ENCODE measurements at regions not wholly inside any gene's neighbourhood (a gene's known extent, or its start where the extent isn't known, plus 50 kb on each side); places are given as distances from the start of the nearest gene placed in this dataset.

DNA sequence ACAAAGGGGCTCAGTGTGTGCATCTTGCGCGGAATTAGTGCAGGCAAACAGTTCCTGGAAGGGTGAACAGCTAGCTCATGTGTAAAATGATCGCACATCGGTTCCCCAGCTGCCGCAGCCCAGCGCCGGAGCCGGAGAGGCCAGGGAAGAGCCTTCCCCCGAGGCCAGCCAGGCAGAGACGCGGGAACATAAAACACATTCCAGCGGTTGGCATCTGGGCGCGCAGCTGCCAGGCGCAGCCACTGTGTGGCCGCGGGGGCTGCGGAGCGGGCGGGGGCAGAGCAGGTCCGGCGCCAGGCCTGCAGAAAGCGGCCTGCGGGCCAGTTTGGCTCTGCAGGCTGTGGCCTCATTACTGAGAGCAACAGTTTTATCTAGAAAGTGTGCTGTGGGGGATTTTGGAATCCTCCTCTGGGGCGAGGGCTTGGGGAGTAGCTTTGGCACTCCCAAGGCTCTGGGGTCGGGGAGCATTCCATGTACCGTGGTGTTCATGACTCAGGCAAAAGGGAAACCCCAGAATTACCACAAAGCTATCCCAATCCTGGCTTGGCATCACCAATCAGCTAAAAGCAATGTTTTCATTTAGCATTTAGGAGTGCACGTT, 74.3 kb downstream of the SAMD9 start:
- no peaks in the 10 kb centered on the region for H3K27me3 ChIP-seq
- TF ChIP-seq, protein P1, sequence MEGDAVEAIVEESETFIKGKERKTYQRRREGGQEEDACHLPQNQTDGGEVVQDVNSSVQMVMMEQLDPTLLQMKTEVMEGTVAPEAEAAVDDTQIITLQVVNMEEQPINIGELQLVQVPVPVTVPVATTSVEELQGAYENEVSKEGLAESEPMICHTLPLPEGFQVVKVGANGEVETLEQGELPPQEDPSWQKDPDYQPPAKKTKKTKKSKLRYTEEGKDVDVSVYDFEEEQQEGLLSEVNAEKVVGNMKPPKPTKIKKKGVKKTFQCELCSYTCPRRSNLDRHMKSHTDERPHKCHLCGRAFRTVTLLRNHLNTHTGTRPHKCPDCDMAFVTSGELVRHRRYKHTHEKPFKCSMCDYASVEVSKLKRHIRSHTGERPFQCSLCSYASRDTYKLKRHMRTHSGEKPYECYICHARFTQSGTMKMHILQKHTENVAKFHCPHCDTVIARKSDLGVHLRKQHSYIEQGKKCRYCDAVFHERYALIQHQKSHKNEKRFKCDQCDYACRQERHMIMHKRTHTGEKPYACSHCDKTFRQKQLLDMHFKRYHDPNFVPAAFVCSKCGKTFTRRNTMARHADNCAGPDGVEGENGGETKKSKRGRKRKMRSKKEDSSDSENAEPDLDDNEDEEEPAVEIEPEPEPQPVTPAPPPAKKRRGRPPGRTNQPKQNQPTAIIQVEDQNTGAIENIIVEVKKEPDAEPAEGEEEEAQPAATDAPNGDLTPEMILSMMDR (IDR thresholded peaks at IDR 0.05), result no peak
- H3K4me3 ChIP-seq, result no peak overlapping the region
- intact Hi-C loops (cut with DNase I), result no loop called here
- no peaks in the 10 kb centered on the region for H3K36me3 ChIP-seq
- WGBS (ENCODE audit: insufficient coverage, low coverage, low lambda C conversion rate, missing lambda C conversion rate), result 24% methylated on average over 9 of the region's 28 CpGs
- ATAC-seq, result no peak
- no peak for DNase-seq
- H3K9me3 ChIP-seq, result no peaks in the 10 kb centered on the region
- H3K4me1 ChIP-seq, result no peaks in the 10 kb centered on the region
- H3K27ac ChIP-seq, result no peak overlapping the region

DNA sequence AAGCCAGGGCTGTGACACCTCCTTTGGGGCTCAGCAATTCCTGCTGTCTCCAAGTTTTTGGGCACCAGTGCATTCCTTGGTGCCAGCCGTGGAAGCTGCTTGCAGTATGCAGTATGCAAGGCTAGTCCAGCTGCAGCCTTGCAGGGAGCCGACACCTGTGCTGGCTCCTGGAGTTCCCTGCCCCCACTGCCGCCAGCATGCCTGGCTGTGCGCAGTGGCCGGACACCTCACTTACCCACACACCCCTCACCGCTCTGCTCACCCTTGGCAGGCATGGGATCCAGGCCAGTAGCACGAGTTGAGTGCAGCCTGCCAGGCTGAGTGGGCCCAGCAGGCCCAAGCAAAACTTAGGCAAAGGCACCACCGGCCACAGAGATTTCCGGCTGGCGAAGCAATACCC, 77.4 kb downstream of the SAMD9 start:
- DNase-seq (no peak), ATAC-seq (no peak)
- H3K27ac ChIP-seq, result no peak overlapping the region
- intact Hi-C loops (cut with DNase I), result no loop called here
- no peaks in the 10 kb centered on the region for H3K36me3 ChIP-seq
- H3K4me3 ChIP-seq, result no peak overlapping the region
- H3K4me1 ChIP-seq, result no peaks in the 10 kb centered on the region
- 70% methylated on average over 3 of the region's 10 CpGs for WGBS (ENCODE audit: insufficient coverage, low coverage, low lambda C conversion rate, missing lambda C conversion rate)
- H3K9me3 ChIP-seq, result no peaks in the 10 kb centered on the region
- TF ChIP-seq POLR2A (IDR thresholded peaks at IDR 0.05), result no peak
- TF ChIP-seq, protein P1 (IDR thresholded peaks at IDR 0.05), result no peak
- H3K27me3 ChIP-seq, result no peaks in the 10 kb centered on the region

DNA sequence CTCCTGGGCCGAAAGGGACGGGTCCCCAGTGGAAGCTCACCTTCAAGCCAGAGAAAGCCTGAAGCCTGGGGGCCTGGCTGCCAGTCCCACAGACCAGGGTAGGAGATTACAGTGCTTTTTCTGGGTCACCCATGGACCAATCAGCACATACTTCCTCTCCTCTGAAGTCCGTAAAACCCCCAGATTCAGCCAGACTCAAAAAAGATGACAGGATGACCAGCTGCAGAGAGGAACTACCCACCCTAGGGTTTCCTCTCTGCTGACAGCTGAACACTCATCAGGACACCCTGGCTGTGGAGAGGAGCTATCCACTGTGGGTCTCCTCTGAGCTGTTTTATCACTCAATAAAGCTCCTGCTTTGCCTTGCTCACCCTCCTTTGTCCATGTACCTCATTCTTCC, 78.0 kb downstream of the SAMD9 start:
- WGBS (ENCODE audit: insufficient coverage, low coverage, low lambda C conversion rate, missing lambda C conversion rate), result no CpG with 5 or more reads among the region's 3 CpGs

GRCh38 chr7:93039282-93039681, 78.5 kb downstream of the SAMD9 start:
- 100% methylated on average over 1 of the region's 3 CpGs for WGBS (ENCODE audit: insufficient coverage, low coverage, low lambda C conversion rate, missing lambda C conversion rate)
- H3K27ac ChIP-seq, result no peak overlapping the region

More for the DNA sequence above, 78.0 kb downstream of the SAMD9 start:
- no peak for TF ChIP-seq POLR2A (IDR thresholded peaks at IDR 0.05)
- TF ChIP-seq, protein P1 (IDR thresholded peaks at IDR 0.05), result no peak
- DNase-seq (no peak), ATAC-seq (no peak)
- Histone ChIP-seq H3K27ac (no peak overlapping the region), H3K36me3 (no peaks in the 10 kb centered on the region), H3K27me3 (no peaks in the 10 kb centered on the region), H3K4me1 (no peaks in the 10 kb centered on the region), H3K9me3 (no peaks in the 10 kb centered on the region), H3K4me3 (no peak overlapping the region)
- intact Hi-C loops (cut with DNase I), result no loop called here

More at GRCh38 chr7:93039282-93039681, 78.5 kb downstream of the SAMD9 start:
- Histone ChIP-seq H3K9me3 (no peaks in the 10 kb centered on the region), H3K36me3 (no peaks in the 10 kb centered on the region), H3K27me3 (no peaks in the 10 kb centered on the region), H3K4me3 (no peak overlapping the region), H3K4me1 (no peaks in the 10 kb centered on the region)
- DNase-seq (no peak), ATAC-seq (no peak)
- TF ChIP-seq, protein P1 (IDR thresholded peaks at IDR 0.05), result no peak
- TF ChIP-seq POLR2A (IDR thresholded peaks at IDR 0.05), result no peak
- intact Hi-C loops (cut with DNase I), result no loop called here
